HG02642 (cell line): ENCODE measurements at regions not wholly inside any gene's neighbourhood (a gene's known extent, or its start where the extent isn't known, plus 50 kb on each side); places are given as distances from the start of the nearest gene placed in this dataset.
"Not testable (repeated sequence)": the region's sequence is repeated elsewhere in the genome, so short reads cannot be mapped to it uniquely, and the experiment has no call there.

Source experiments
- ATAC-seq: cut with Tn5 transposase; IDR thresholded peaks from one replicate; pipeline ENCODE4 v1.9.1; 2021; ENCODE audit warnings: mild to moderate bottlenecking; ENCODE audit not compliant: unreplicated experiment, poor library complexity

DNA sequence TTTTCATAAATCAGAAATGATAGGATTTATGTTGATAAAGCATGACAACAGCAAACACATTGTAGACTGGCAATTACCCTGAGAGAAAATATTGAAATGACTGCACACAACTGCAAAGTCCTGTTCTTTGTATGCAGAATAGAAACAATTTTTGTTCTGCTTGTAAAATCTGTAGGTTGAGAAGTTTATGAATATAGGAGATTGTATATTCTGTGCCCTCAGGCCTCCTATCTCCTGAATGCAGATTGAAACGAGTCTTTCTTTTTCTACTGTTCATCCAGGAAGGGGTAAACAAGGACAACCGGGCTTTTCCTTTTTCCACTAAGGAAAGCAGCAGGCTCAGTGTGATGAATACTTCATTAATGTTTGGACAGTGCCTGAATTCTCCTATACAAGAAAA is 95.0 kb upstream of the HAPLN1 start:
- no peak for ATAC-seq

DNA sequence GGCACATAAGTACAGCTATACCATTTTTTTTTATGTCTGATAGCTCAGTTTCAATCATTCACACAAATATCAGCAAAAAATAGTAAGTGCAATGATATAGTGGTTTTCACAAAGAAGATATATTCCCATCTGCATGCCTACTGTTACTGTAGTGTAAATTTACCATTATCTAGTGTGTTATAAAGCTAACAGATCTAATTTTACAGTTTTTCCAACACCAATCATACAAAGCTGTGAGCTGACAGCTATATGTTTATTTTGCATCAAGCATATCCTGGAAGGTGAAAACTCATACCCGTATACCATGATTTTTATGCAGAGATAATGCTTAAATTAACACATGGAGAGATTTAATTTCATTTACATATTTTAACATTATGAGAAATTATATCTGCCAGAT is 89.9 kb upstream of the HAPLN1 start:
- no peak for ATAC-seq

DNA sequence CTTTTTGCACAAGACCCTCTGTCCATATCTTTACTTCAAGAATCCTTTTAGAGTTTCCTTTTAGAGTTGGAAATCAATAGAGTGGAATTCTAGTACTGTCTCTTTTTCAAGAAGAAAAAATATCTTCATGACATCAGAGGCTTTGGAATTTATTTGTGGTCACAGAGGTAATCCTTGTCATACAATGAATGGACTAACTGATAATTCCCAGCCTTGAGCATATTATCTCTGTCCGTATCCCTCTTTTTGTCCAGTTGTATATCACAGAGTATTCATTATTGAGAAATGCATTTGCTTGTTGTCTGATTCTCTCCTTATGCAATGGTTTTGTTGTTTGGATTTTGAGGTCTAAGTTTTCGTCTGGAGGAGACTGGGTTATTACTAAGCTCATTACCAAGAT is 82.0 kb upstream of the HAPLN1 start:
- ATAC-seq: no peak

DNA sequence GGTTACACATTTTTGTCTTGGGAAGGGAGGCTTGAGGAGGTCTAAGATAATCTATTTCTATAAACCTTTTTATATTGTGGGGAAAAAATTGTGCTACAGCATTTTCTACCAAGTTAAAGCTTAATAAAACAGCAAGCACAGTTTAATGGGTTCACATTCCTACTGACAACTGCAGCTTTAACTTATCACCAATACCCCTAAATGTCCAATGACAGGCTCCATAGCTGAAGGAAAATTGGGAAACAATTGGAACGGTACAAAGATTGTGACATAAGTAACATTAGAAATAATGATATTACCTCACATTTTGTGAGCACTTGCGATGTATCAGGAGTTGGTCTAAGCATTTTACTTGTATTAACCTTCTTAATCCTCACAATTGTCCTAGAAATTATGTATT is 79.5 kb upstream of the HAPLN1 start:
- no peak for ATAC-seq

DNA sequence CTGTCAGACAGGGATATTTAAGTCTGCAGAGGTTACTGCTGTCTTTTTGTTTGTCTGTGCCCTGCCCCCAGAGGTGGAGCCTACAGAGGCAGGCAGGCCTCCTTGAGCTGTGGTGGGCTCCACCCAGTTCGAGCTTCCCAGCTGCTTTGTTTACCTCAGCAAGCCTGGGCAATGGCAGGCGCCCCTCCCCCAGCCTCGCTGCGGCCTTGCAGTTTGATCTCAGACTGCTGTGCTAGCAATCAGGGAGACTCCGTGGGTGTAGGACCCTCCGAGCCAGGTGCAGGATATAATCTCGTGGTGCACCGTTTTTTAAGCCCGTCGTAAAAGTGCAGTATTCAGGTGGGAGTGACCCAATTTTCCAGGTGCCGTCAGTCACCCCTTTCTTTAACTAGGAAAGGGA is 78.4 kb upstream of the HAPLN1 start:
- ATAC-seq: not testable (repeated sequence)

DNA sequence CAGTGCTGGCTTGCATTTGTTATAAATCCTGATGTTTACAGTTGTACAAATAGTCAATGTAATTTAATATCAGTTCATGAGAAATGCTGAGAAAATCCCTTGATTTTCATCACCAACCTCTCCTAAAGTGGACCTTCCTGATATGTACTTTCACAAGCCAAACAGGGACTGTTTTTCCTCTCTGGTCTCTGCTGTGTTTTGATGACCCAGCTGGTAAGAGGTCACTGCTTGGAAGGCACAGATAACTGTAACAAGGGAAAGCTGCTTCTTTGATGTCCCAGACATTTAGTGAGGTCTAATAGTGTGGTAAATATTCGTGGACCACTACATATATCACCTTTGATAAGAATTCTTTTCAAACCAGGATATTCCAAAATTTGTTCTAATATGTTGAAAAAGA is 68.7 kb upstream of the HAPLN1 start:
- no peak for ATAC-seq

DNA sequence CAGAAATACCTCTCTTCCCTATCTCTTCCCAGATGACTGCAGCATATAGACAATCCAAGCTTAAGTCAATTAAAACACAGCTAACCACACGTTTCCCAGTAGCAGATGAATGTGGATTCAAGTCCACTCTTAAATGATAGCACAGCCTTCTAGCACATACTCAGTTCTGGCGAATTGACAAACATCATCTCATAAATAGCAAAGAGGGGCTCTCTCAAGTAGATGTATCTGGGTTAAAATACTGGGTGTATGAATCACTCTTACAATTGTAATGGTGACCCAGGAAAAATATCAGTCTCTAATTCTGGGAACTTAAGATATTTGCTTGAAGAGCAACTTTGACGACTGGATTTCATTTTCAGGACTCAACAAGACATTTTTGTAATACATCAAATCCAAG is 67.0 kb upstream of the HAPLN1 start:
- ATAC-seq: no peak

DNA sequence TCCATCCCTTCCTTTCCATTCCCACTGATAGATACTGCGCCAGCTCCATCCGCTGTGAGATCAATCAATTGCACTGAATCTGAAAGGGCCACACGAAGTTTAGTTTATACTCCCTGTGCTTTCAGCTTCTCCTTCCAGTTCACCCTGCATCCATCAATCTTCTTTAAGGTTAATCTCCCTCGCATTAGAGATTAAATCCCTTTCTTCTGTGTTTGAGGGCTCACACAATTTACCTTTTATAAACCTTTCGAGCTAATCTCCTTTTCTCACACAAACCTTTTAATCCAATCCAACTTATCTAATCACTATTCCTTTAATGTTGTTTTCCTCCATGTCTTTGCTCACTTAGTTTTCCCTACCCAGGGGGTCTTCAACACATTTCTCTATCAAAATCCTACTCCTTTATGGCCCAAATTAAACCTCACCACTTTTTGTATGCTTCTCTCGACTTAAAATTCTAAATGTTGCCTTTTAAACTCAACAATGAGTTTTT is 64.6 kb upstream of the HAPLN1 start:
- ATAC-seq: no peak

DNA sequence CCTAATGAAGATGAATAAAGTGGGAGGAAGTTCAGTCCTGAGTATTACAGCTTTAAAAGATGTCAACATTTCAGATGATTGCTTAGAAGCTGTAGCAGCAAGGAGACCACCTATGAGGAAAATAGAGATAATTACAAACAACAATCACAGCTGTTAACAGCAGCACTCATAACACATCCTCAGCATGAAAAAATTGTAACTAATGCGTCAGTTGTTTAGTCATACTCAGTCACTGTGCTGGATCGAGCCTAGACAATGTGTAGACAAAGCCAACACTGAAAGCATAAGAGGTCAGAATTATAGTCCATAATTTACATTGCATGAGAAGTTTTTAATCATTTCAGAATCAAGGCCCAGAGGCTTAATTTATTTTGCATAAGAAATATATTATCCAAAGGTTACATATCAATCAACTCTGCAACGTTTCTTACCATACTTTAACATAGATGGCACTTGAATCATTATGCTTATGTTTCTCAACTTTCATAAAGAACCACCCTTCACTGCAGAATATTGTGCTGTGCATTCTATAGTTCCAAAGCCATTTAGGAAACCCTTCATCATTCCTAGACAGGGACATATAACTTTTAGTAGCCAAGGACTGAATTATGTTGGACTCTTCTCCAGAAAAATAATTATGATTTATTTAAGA is 60.2 kb upstream of the HAPLN1 start:
- ATAC-seq: no peak

DNA sequence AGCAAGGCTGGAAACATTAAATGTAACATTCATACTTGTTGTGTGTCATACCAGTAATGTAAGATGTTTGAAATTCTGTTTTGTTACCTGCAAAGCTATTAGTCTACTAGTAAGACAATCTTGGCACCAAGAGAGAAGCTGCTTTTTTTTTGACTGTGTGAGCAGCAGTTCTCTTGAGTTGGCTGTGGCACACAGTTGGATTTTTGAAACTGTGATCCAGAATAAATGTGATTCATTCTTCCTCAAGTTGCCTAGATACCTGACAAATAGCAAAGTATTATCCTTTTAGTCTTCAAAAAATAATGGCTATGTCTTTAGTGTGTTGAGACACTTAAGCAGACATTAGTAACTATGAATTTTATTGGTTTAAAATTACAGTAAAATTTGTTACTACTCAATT is 57.2 kb upstream of the HAPLN1 start:
- no peak for ATAC-seq

DNA sequence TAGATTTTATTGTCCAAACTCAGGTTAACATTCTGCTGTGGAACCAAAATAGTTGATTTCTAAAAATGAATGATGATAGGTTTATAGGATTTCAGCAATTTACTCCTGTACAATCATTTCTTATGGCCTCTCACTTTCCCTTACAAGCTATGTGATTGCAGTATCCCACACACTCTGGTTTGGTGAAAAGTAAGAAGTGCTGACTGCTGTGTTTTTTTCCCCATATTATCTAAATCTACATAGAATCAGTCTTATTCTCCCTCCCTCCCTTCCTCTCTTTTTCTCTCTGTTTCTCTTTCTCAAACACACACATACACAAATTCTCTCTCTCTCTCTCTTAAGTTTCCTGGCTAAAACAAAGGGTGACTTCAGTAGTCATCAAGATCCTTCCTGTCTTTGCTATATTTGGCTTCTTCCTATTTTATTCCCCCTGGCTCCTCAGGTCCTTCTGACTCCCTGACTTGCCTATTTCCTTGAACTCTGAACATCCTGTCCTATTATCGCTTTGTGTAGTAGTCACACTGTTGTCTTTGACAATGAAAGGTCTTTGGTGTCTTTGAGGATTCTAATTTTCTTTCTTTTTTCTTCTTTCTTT is 55.9 kb upstream of the HAPLN1 start:
- no peak for ATAC-seq
